ENCODE measurements at regions not wholly inside any gene's neighbourhood (a gene's known extent, or its start where the extent isn't known, plus 50 kb on each side); places are given as distances from the start of the nearest gene placed in this dataset.

DNA sequence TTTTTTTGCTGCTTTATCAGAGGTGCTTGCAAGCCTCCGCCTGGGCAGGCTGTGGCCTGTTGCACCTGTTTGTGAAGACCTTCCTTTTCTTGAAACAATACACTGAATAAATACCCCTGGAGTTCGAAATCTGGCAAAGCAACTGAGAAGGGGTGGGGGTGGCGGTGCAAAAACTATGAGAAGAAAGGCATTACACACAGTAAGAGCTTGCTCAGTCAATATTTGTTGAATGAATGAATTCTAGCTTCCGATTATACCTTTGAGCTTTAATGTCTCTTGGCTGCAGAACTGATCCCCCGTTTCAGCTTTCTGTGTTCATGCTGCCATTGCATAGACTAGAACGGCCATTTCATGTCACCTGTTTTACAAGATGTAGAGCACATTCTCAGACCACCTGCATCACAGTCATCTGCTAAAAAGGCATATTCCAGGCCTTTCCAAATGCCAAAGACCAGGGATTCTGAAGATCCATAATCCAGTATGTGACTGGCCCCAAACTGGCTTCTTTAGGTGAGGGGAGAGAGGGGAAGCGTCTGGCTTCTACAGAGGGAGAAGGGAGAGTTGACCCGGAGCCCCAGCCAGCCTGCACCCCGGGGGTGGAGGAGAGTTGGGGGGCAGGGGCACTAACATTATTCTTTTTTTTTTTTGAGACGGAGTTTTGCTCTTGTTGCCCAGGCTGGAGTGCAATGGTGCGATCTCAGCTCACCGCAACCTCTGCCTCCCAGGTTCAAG, 111.5 kb downstream of the ETS2 start:
- no peak for TF ChIP-seq NANOG (IDR thresholded peaks at IDR 0.05; ENCODE audit: borderline replicate concordance)
- TF ChIP-seq JUNB (IDR thresholded peaks at IDR 0.05; ENCODE audit: unreplicated experiment): no peak
- TF ChIP-seq CREB1 (CRISPR knock-in tag; IDR thresholded peaks at IDR 0.05; ENCODE audit: low read depth): no peak
- TF ChIP-seq EZH2phosphoT487 (IDR thresholded peaks at IDR 0.05; ENCODE audit: unreplicated experiment): no peak
- no peak for TF ChIP-seq STAT1 (IDR thresholded peaks at IDR 0.05; ENCODE audit: unreplicated experiment)
- TF ChIP-seq ZNF462 (CRISPR knock-in tag; IDR thresholded peaks at IDR 0.05): no peak
- TF ChIP-seq, protein P1, sequence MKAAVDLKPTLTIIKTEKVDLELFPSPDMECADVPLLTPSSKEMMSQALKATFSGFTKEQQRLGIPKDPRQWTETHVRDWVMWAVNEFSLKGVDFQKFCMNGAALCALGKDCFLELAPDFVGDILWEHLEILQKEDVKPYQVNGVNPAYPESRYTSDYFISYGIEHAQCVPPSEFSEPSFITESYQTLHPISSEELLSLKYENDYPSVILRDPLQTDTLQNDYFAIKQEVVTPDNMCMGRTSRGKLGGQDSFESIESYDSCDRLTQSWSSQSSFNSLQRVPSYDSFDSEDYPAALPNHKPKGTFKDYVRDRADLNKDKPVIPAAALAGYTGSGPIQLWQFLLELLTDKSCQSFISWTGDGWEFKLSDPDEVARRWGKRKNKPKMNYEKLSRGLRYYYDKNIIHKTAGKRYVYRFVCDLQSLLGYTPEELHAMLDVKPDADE (IDR thresholded peaks at IDR 0.05): no peak
- TF ChIP-seq ZNF331 (CRISPR knock-in tag; IDR thresholded peaks at IDR 0.05; ENCODE audit: low read depth): no peak
- TF ChIP-seq POLR2AphosphoS5 (IDR thresholded peaks at IDR 0.05; ENCODE audit: low read depth): no peak
- no peak for TF ChIP-seq EZH2 (IDR thresholded peaks at IDR 0.05; ENCODE audit: low read depth, unreplicated experiment)
- no peak for TF ChIP-seq ZNF114 (CRISPR knock-in tag; IDR thresholded peaks at IDR 0.05)
- TF ChIP-seq, protein P2, sequence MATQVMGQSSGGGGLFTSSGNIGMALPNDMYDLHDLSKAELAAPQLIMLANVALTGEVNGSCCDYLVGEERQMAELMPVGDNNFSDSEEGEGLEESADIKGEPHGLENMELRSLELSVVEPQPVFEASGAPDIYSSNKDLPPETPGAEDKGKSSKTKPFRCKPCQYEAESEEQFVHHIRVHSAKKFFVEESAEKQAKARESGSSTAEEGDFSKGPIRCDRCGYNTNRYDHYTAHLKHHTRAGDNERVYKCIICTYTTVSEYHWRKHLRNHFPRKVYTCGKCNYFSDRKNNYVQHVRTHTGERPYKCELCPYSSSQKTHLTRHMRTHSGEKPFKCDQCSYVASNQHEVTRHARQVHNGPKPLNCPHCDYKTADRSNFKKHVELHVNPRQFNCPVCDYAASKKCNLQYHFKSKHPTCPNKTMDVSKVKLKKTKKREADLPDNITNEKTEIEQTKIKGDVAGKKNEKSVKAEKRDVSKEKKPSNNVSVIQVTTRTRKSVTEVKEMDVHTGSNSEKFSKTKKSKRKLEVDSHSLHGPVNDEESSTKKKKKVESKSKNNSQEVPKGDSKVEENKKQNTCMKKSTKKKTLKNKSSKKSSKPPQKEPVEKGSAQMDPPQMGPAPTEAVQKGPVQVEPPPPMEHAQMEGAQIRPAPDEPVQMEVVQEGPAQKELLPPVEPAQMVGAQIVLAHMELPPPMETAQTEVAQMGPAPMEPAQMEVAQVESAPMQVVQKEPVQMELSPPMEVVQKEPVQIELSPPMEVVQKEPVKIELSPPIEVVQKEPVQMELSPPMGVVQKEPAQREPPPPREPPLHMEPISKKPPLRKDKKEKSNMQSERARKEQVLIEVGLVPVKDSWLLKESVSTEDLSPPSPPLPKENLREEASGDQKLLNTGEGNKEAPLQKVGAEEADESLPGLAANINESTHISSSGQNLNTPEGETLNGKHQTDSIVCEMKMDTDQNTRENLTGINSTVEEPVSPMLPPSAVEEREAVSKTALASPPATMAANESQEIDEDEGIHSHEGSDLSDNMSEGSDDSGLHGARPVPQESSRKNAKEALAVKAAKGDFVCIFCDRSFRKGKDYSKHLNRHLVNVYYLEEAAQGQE (IDR thresholded peaks at IDR 0.05; ENCODE audit: unreplicated experiment): no peak
- no peak for DNase-seq (ENCODE audit: low spot score)
- no peak for ATAC-seq

More for the DNA sequence above, 111.5 kb downstream of the ETS2 start:
- Histone ChIP-seq H3K27me3 (ENCODE audit: insufficient read depth) (peaks cover 4% of the 10 kb centered on the region; the same call in 1 of the 2 replicates), H3K79me2 (replicated peaks; ENCODE audit: insufficient read depth) (no peaks in the 10 kb centered on the region), H3F3A (replicated peaks; ENCODE audit: low read depth) (peaks cover 9% of the 10 kb centered on the region), H3K4me3 (no peak overlapping the region), H3K4me2 (no peak overlapping the region), H3K27ac (ENCODE audit: low read depth) (no peak overlapping the region), H3K36me3 (ENCODE audit: insufficient read depth) (no peaks in the 10 kb centered on the region), H4K20me1 (replicated peaks; ENCODE audit: insufficient read depth) (no peaks in the 10 kb centered on the region), H2AFZ (no peak overlapping the region), H3K9me2 (ENCODE audit: insufficient read depth) (peaks cover 4% of the 10 kb centered on the region; the same call in 1 of the 2 replicates), H3K4me1 (ENCODE audit: insufficient read depth) (peaks cover 11% of the 10 kb centered on the region)
- Mint-ChIP-seq H3K4me1 (peaks cover 16% of the 10 kb centered on the region), H3K4me3 (no peak overlapping the region), H3K27ac (no peak overlapping the region), H3K9me3 (no peaks in the 10 kb centered on the region), H3K36me3 (ENCODE audit: low read depth) (no peaks in the 10 kb centered on the region), H3K27me3 (ENCODE audit: insufficient read depth, low read depth, poor library complexity) (peaks cover 3% of the 10 kb centered on the region)
